Parathyroid adenoma (tissue), 2 donors: ENCODE measurements at regions not wholly inside any gene's neighbourhood (a gene's known extent, or its start where the extent isn't known, plus 50 kb on each side); places are given as distances from the start of the nearest gene placed in this dataset.

Source experiments
- H2AFZ ChIP-seq: fragments of 300-600 bp; sonication (generic); one replicate; pipeline ENCODE4 v1.7.0; 2017; ENCODE audit warnings: antibody characterized with exemption, mild to moderate bottlenecking
- H3K27ac ChIP-seq: fragments of 300-600 bp; sonication (generic); one replicate; pipeline ENCODE4 v1.7.0; 2017
- H3K27me3 ChIP-seq: fragments of 300-600 bp; sonication (generic); one replicate; pipeline ENCODE4 v1.7.0; 2017; ENCODE audit warnings: low read length; ENCODE audit not compliant: control insufficient read depth, insufficient read depth
- H3K36me3 ChIP-seq: fragments of 300-600 bp; sonication (generic); one replicate; pipeline ENCODE4 v1.7.0; 2017; ENCODE audit warnings: low read length; ENCODE audit not compliant: control insufficient read depth, insufficient read depth
- H3K4me1 ChIP-seq: fragments of 300-600 bp; sonication (generic); one replicate; pipeline ENCODE4 v1.7.0; 2017; ENCODE audit warnings: control low read depth
- H3K4me2 ChIP-seq: fragments of 300-600 bp; sonication (generic); one replicate; pipeline ENCODE4 v1.7.0; 2017; ENCODE audit warnings: low read length
- H3K4me3 ChIP-seq: fragments of 300-600 bp; sonication (generic); one replicate; pipeline ENCODE4 v1.7.0; 2017; ENCODE audit warnings: low read depth, low read length
- H3K79me2 ChIP-seq: fragments of 300-600 bp; sonication (generic); one replicate; pipeline ENCODE4 v1.7.0; 2017; ENCODE audit warnings: control low read depth
- H3K9ac ChIP-seq: fragments of 300-600 bp; sonication (generic); one replicate; pipeline ENCODE4 v1.7.0; 2017; ENCODE audit warnings: mild to moderate bottlenecking
- H3K9me3 ChIP-seq: fragments of 300-600 bp; sonication (generic); one replicate; pipeline ENCODE4 v1.7.0; 2017; ENCODE audit warnings: low read length; ENCODE audit not compliant: control insufficient read depth
- TF ChIP-seq, protein P1 (sequence below): fragments of 300-600 bp; sonication (generic); IDR thresholded peaks from one replicate; pipeline ENCODE4 v1.7.0; 2017; ENCODE audit warnings: antibody characterized with exemption, mild to moderate bottlenecking
- donor health status: primary hyperparathyroidism.

DNA sequence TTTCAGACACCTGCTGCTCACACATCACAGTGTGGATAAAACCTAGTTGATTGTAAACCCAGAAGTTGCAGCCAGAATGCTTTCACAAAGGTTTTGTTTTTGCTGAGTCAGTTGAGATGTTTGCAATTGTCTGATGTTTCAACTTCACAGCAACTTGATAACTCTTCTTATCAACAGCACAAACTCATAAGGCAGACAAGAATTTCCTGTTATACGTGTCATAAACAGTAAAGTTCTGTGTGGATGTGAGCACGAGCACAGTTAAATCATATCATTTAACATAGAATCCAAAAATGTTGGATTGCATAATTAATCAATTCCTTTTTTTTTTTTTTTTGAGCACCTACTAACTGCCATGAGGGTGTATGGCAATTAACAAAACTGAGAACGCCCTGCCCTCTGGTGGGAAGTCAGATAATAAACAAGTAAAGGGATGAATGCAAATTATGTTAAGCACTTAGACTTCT is 512.2 kb downstream of the PDHA2 start:
- TF ChIP-seq, protein P1, sequence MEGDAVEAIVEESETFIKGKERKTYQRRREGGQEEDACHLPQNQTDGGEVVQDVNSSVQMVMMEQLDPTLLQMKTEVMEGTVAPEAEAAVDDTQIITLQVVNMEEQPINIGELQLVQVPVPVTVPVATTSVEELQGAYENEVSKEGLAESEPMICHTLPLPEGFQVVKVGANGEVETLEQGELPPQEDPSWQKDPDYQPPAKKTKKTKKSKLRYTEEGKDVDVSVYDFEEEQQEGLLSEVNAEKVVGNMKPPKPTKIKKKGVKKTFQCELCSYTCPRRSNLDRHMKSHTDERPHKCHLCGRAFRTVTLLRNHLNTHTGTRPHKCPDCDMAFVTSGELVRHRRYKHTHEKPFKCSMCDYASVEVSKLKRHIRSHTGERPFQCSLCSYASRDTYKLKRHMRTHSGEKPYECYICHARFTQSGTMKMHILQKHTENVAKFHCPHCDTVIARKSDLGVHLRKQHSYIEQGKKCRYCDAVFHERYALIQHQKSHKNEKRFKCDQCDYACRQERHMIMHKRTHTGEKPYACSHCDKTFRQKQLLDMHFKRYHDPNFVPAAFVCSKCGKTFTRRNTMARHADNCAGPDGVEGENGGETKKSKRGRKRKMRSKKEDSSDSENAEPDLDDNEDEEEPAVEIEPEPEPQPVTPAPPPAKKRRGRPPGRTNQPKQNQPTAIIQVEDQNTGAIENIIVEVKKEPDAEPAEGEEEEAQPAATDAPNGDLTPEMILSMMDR, result no peak
- H3K9ac ChIP-seq, result no peak overlapping the region
- H3K9me3 ChIP-seq, result no peaks in the 10 kb centered on the region
- no peak overlapping the region for H2AFZ ChIP-seq
- H3K4me1 ChIP-seq, result no peaks in the 10 kb centered on the region
- no peak overlapping the region for H3K27ac ChIP-seq
- H3K36me3 ChIP-seq, result no peaks in the 10 kb centered on the region
- no peaks in the 10 kb centered on the region for H3K79me2 ChIP-seq
- no peak overlapping the region for H3K4me2 ChIP-seq
- no peak overlapping the region for H3K4me3 ChIP-seq
- no peaks in the 10 kb centered on the region for H3K27me3 ChIP-seq

DNA sequence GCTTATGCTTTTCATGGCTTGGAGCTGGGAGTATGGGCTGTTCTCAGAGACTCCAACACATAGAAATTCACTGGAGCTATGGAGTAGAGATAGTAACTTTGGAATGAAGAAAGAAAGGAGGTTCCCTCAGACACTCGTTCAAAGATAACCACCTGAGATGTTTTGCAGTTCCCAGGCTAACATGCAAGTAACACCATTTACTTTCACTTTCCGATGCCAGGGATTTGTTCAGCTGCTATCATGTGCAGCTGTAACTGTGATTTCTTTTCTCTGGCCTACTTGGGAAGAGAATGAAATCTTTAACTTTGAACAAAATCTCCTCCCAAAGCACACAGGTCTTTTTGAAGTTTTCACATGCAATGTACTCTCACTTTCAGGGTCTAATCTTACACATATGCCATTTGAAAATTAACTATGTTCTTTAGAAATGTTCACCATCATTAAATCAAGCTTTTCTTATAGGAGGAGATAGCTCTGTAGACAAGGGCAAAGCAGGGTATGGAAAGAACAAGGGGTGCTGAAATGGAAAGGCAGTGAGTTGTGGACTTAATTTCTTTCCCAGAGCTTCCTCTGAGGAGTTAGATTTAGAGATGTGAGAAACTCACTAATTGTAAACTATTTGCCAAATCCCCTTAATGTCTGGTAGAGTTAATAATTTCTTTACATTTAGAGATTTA is 514.3 kb downstream of the PDHA2 start:
- no peaks in the 10 kb centered on the region for H3K4me1 ChIP-seq
- no peak overlapping the region for H3K4me3 ChIP-seq
- H3K27ac ChIP-seq, result no peak overlapping the region
- no peaks in the 10 kb centered on the region for H3K9me3 ChIP-seq
- H3K9ac ChIP-seq, result no peak overlapping the region
- H2AFZ ChIP-seq, result no peak overlapping the region
- TF ChIP-seq, protein P1, result no peak
- no peaks in the 10 kb centered on the region for H3K36me3 ChIP-seq
- H3K4me2 ChIP-seq, result no peak overlapping the region
- H3K79me2 ChIP-seq, result no peaks in the 10 kb centered on the region
- no peaks in the 10 kb centered on the region for H3K27me3 ChIP-seq

DNA sequence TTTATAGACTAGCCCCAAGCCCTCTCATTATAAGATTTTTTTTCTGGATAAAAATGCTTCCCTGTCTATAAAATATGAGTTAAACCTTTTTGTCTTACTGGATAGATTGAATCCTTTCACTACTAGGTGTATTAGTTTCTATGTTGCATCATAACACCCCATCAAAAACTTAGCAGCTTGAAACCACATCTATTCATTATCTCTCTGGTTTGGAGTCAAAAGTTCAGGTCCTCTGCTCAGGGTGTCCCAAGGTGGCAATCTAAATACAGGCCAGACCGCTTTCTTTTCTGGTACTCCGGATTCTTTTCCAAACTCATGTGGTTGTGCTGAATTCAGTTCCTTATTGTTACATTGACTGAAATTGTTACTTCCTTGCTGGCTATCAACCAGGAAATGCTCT is 515.5 kb downstream of the PDHA2 start:
- H3K36me3 ChIP-seq, result no peaks in the 10 kb centered on the region

DNA sequence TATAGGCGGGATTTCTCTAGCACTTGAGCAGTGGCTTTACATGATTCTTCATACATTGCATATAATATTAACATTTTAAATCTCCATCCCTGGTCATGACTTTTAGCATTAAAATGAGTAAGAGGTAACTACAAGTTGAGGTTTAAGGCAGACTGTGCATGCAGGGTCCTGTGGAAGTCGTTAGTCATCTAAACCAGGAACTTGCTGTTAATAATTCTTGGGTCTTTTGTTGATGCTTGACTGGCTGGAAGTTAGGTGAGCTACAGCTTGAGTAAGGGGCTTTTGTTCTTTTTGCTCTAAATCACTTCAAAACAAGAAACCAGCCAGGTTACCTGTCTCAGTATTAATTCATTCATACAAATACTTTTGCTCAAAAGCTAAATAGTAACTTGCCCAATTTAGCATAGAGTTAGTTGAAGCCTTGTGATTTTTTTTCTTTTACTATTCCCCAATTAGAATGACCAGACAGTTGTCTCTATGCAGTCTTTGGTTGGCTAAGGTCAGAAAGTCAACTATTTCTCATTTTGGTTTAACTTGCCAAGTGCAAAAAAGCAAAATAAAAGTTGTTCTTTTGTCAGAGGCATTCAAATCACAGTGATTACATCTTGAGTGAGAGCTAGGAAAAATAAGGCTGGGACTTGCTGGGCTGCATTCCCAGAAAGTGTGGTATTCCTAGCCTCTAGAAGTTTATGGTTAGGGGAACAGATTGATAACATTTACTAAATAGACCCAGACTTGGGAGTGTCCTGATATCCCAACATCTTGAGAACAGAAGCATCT is 516.9 kb downstream of the PDHA2 start:
- no peak overlapping the region for H3K4me2 ChIP-seq
- H3K9me3 ChIP-seq, result no peaks in the 10 kb centered on the region
- TF ChIP-seq, protein P1, result no peak
- no peaks in the 10 kb centered on the region for H3K79me2 ChIP-seq
- no peaks in the 10 kb centered on the region for H3K27me3 ChIP-seq
- no peak overlapping the region for H2AFZ ChIP-seq
- H3K36me3 ChIP-seq, result no peaks in the 10 kb centered on the region
- H3K4me1 ChIP-seq, result no peaks in the 10 kb centered on the region
- H3K9ac ChIP-seq, result no peak overlapping the region
- H3K4me3 ChIP-seq, result no peak overlapping the region
- H3K27ac ChIP-seq, result no peak overlapping the region

More for the DNA sequence above, 515.5 kb downstream of the PDHA2 start:
- Histone ChIP-seq H3K27me3 (no peaks in the 10 kb centered on the region), H3K9me3 (no peaks in the 10 kb centered on the region), H3K4me3 (no peak overlapping the region), H3K4me2 (no peak overlapping the region), H3K9ac (no peak overlapping the region), H3K79me2 (no peaks in the 10 kb centered on the region), H3K4me1 (no peaks in the 10 kb centered on the region), H2AFZ (no peak overlapping the region), H3K27ac (no peak overlapping the region)
- TF ChIP-seq, protein P1, result no peak
